Right lung (tissue), 2 donors: ENCODE measurements at regions not wholly inside any gene's neighbourhood (a gene's known extent, or its start where the extent isn't known, plus 50 kb on each side); places are given as distances from the start of the nearest gene placed in this dataset.
A peak's percentile ranks its signal among the peaks of the same experiment; 100 is the strongest.

ENCODE experiments used
- DNase-seq, 2 donors: peaks; one replicate each; pipeline ENCODE4 v3.0.0-alpha.2; 2013

- DNase-seq = no peak
Observed at GRCh38 chr7:42858570-42858969, 53.3 kb downstream of the C7orf25 start.

GRCh38 chr7:42856605-42856987, 55.3 kb downstream of the C7orf25 start:
- no peak for DNase-seq

DNA sequence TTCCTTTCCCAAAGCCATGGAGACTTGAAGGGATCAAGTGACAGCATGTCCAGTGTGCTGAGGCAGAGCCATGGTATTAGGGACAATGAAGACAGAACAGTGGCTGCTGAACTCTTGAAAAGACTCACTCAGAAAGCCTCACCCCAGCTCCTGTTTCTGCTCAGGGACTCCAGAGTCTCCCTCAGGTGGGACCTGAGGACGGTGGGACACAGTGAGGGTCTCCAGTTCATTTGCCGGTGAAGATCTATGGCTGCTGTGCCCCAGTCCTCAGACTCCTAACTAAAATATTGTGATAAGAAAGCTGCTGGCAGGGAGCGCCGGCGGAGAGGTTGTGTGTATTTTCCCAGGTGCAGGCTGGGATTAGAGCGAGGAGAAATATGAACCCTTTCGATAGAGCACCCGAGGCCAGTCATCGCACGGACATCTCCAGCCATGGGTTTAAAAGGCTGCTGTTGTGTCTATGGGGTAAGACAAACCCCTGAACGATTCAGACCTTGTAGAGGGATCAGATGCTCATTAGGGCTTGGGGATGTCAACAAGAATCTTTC, 57.2 kb downstream of the C7orf25 start:
- no peak for DNase-seq

- DNase-seq = no peak
Observed at GRCh38 chr7:42852531-42852930, 59.3 kb downstream of the C7orf25 start.

DNA sequence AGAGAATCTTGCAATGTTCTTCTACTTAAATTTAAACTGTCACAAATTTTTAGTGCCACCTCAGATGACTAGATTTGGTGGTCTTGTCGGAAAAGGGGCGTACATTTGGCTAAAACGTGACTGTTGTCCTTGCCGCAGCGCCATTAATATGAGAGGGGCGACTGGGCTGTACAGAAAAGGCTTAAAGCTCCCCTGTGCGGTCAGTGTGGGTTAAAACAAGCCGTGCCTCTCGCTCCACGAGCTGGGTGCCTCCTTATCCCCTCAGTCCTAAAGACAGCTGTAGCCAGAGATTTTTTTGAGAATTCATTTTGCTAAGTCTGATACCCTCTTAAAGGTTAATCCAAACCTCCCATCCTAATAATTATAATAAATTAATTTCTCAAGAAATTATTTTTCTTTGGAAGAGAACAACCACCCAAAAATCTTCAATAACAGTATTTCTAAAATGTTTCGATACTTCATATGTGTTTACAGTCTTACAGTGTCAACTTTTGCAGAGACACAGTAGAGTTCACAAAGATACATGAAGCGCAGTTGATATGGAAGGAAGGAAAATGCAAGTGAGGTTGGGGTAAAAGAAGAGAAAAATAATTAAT, 68.6 kb downstream of the C7orf25 start:
- no peak for DNase-seq

DNA sequence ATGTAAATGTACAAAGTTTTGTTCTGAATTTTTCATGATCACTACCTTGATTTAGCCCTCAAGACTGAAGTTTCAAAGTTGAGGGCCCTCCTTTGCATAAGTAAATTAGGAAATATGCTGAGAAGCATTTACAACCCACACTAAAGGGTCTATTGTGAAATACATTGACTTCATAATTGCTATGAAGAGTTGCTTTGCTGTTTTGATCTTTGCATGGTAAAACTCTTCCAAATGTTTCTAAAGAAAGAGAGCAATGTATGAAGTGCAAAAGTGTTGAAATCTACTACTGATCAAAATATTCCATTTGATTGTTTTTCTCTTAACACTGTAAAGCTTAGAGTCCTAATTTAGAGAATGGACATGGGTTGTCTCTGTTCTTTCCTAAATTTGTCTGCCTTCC, 77.2 kb downstream of the C7orf25 start:
- no peak for DNase-seq

DNA sequence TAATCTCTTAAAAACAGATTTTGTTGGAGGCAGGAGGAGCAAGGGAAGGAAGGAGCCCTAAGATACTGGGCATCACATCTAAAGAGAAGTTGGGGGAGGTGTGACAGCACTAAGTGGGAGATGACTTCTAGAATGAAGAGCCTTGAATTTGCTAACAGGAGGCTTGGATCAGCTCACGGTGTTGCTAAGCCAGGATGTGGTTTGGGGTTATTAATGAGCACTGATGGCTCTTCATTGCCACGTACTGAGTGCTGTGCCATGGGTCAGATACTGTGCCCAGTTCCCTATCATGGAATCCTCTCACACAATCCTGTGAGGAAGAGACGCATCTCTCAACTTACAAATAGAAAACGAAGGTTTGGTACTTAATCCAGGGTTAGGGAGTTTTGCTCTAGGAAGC, 78.5 kb downstream of the C7orf25 start:
- DNase-seq = no peak

DNA sequence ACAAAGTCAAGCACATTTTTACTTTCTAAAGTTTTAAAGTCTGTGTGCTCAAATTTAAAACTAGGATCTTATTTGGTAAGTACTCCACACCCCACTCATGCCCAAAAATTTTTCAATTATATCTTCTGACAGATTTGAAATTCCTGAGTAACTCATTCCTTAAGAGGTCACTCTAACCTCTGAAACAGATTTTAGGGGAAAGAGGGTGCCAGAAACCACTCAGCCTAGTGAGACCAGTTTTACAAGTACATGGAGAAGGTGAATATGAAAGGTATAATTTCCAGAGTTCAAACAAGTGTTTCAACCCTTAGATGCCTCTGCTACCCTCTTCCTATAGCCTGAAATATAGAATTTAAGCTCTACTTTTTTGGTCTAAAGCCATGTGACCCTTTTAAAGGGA, 79.2 kb downstream of the C7orf25 start:
- no peak for DNase-seq

- DNase-seq = peak in 1 of 2 donors; percentile 60
Observed at GRCh38 chr7:42831718-42832522, 80.0 kb downstream of the C7orf25 start.

DNA sequence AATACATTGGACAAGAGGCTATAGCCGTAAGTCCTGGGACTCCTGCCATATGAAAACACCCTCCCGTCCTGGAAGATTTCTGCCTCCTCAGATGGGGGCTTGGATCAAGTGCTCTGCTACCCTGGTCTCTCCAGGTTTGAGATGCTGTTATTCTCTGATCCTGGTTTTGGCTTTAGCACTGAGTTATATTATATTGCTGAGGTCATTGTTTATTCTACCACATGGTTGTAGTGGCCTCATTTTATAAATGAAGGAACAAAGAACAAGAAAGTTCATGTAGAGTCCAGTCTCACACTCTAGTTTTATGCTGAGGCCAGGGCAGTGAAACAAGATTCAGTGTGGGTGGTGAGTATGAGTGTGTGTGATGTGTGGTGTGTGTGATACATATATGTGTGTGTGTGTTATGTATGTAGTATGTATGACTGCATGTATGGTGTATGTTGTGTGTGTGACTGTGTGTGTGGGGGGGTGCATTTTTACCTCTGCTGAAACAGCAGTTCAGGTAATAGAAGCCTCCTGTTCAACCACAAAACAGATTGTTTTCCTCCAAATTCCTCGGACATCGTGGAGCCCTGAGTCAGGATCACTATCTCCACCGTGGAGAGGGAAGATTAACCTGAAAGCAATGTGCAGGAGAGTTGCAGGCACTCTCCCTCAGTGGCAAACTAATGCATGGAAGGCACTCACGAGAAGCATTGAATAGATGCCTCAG, 80.7 kb downstream of the C7orf25 start:
- DNase-seq = peak in 1 of 2 donors; percentile 42

DNA sequence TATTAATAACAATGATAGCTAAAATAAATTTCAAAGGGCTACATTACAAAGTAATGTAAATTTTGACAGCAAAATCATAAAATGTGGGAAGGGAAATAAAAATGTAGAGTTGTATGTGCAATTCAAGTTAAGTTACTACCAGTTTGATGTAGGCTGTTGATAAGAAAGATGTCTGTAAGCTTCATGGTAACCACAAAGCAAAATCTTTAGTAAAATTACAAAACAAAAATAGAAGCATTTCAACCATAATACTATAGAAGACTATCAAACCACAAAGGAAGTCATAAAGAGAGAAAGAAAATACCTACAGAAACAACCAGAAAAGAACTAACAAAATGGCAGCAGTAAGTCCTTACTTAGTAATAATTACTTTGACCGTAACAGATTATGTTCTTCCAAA, 99.1 kb downstream of the C7orf25 start:
- no peak for DNase-seq

GRCh38 chr7:42805601-42806000, 106.3 kb downstream of the C7orf25 start:
- DNase-seq = no peak

DNA sequence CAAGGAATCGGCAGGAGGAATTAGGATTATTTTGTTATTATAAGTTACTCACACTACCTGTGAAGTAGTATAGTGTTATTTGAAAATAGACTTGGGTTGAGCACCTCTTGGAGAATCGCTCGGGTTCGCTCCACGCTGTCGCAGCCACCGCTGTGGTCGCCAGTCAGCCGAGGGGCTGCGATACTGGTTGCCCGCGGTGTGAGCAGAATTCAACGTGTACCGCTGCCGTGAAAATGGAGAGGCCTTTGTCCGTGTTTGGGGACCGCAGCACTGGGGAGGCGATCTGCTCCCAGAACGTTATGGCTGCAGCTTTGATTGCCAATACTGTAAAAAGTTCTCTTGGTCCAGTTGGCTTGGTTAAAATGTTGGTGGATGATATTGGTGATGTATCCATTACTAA, 117.2 kb downstream of the C7orf25 start:
- no peak for DNase-seq

GRCh38 chr7:42792841-42793240, 119.0 kb downstream of the C7orf25 start:
- DNase-seq = no peak

- no peak for DNase-seq
Observed at GRCh38 chr7:42790196-42790595, 121.7 kb downstream of the C7orf25 start.

GRCh38 chr7:42774436-42774835, 137.4 kb downstream of the C7orf25 start:
- DNase-seq = no peak

GRCh38 chr7:42770114-42770513, 141.8 kb downstream of the C7orf25 start:
- no peak for DNase-seq

GRCh38 chr7:42768045-42768444, 143.8 kb downstream of the C7orf25 start:
- no peak for DNase-seq

GRCh38 chr7:42766782-42767423, 145.0 kb downstream of the C7orf25 start:
- no peak for DNase-seq

GRCh38 chr7:42765931-42766330, 145.9 kb downstream of the C7orf25 start:
- DNase-seq = no peak

- no peak for DNase-seq
Observed at GRCh38 chr7:42763137-42763551, 148.7 kb downstream of the C7orf25 start.

GRCh38 chr7:42761486-42761885, 150.4 kb downstream of the C7orf25 start:
- DNase-seq = no peak
